ENCODE measurements at regions not wholly inside any gene's neighbourhood (a gene's known extent, or its start where the extent isn't known, plus 50 kb on each side); places are given as distances from the start of the nearest gene placed in this dataset.

- no peak overlapping the region for H2BK5ac ChIP-seq (ENCODE audit: low read depth, low read length)
- H3K4me1 ChIP-seq (replicated peaks in 1 of 4; ENCODE audit: control insufficient read depth in 3 of 4, insufficient read depth in 4 of 4, low read length in 3 of 4): no peaks in the 10 kb centered on the region
- no peaks in the 10 kb centered on the region for H3K36me3 ChIP-seq (ENCODE audit: control insufficient read depth in 2 of 4, insufficient read depth in 4 of 4, low read length in 3 of 4)
- H4K91ac ChIP-seq (replicated peaks; ENCODE audit: insufficient read length, low read length): no peak overlapping the region
- H3K4me3 ChIP-seq (ENCODE audit: extremely low read depth in 1 of 4, insufficient read depth in 2 of 4, low read depth in 3 of 4, low read length in 4 of 4): no peak overlapping the region
- no peak overlapping the region for H3K18ac ChIP-seq (ENCODE audit: extremely low read depth, low read length)
- no peaks in the 10 kb centered on the region for H3K79me2 ChIP-seq (ENCODE audit: control insufficient read depth in 1 of 2, insufficient read depth in 2 of 2, low read length in 2 of 2)
- no peaks in the 10 kb centered on the region for H3K23me2 ChIP-seq (ENCODE audit: low read depth, low read length)
- no peak overlapping the region for H4K5ac ChIP-seq (ENCODE audit: insufficient read length, low read depth, low read length)
- H2BK120ac ChIP-seq (replicated peaks; ENCODE audit: low read depth, low read length): no peak overlapping the region
- no peak overlapping the region for H3K9ac ChIP-seq (replicated peaks in 1 of 4; ENCODE audit: extremely low read depth in 1 of 4, low read depth in 3 of 4, low read length in 3 of 4)
- no peak overlapping the region for H2BK15ac ChIP-seq (ENCODE audit: low read length)
- no peak overlapping the region for H2BK12ac ChIP-seq (ENCODE audit: low read depth, low read length)
- no peak overlapping the region for H4K8ac ChIP-seq (ENCODE audit: extremely low read depth, insufficient read depth, low read length)
- H3K56ac ChIP-seq (replicated peaks; ENCODE audit: insufficient read length, low read depth, low read length): no peak overlapping the region
- no peak overlapping the region for H2AFZ ChIP-seq (ENCODE audit: low read length)
- TF ChIP-seq YY1 (IDR thresholded peaks at IDR 0.05; ENCODE audit: low read depth, low read length) (no peak), TEAD4 (IDR thresholded peaks at IDR 0.05; ENCODE audit: low read depth, low read length) (no peak), MAX (IDR thresholded peaks at IDR 0.05) (no peak), GTF2F1 (IDR thresholded peaks at IDR 0.05; ENCODE audit: borderline replicate concordance, low read depth, low read length) (no peak), RBBP5 (IDR thresholded peaks at IDR 0.05; ENCODE audit: borderline replicate concordance, low read depth, low read length) (no peak), EP300 (IDR thresholded peaks at IDR 0.05; ENCODE audit: borderline replicate concordance in 1 of 2, low read depth in 2 of 2, low read length in 2 of 2) (no peak), KDM1A (IDR thresholded peaks at IDR 0.05; ENCODE audit: borderline replicate concordance, low read length) (no peak), RAD21 (IDR thresholded peaks at IDR 0.05 in 1 of 2, conservative IDR thresholded peaks at IDR 0.05 in 1 of 2; ENCODE audit: low read depth in 2 of 2, low read length in 2 of 2) (no peak), BACH1 (IDR thresholded peaks at IDR 0.05; ENCODE audit: low read length) (no peak), SIN3A (conservative IDR thresholded peaks at IDR 0.05 in 1 of 2, IDR thresholded peaks at IDR 0.05 in 1 of 2; ENCODE audit: low read depth in 1 of 2, low read length in 2 of 2) (no peak)
- TF ChIP-seq, protein P1, sequence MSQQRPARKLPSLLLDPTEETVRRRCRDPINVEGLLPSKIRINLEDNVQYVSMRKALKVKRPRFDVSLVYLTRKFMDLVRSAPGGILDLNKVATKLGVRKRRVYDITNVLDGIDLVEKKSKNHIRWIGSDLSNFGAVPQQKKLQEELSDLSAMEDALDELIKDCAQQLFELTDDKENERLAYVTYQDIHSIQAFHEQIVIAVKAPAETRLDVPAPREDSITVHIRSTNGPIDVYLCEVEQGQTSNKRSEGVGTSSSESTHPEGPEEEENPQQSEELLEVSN (IDR thresholded peaks at IDR 0.05): no peak
- H3K14ac ChIP-seq (ENCODE audit: insufficient read length): no peak overlapping the region
- DNase-seq (ENCODE audit: low read depth in 1 of 2, low spot score in 2 of 2) (no peak), FAIRE-seq (no peak)
- ChIA-PET POLR2A (ENCODE audit: partially characterized antibody) (no interaction called here), CTCF (ENCODE audit: partially characterized antibody) (interaction anchor here (0.6 to 2.5 kb wide), 7 partner anchors 16 to 300 kb away, joined by 3 to 7 read pairs (median 3); no protein-coding TSS in a partner anchor)
- H3K4me2 ChIP-seq (ENCODE audit: insufficient read depth in 1 of 2, low read depth in 2 of 2, low read length in 2 of 2): no peak overlapping the region
- no peak overlapping the region for H3K27ac ChIP-seq (ENCODE audit: low read depth, low read length)
- no peaks in the 10 kb centered on the region for H3K9me3 ChIP-seq (ENCODE audit: insufficient read depth in 2 of 2, low read depth in 1 of 2, low read length in 1 of 2)
- H3K4ac ChIP-seq (replicated peaks; ENCODE audit: insufficient read length, low read depth, low read length): no peak overlapping the region
- 86% methylated on average over 19 of the region's 19 CpGs; no CpG with 5 or more reads in 1 of the 2 experiments for WGBS, 2 experiments (ENCODE audit: extremely low coverage in 1 of 2, insufficient coverage in 1 of 2, insufficient read length in 1 of 2, insufficient replicate concordance in 2 of 2, low coverage in 1 of 2, low lambda C conversion rate in 2 of 2, missing lambda C conversion rate in 1 of 2)
- no peaks in the 10 kb centered on the region for H4K20me1 ChIP-seq (replicated peaks in 1 of 2; ENCODE audit: control insufficient read depth in 1 of 2, insufficient read depth in 2 of 2, low read length in 2 of 2)
- no peaks in the 10 kb centered on the region for H3K79me1 ChIP-seq (ENCODE audit: low read depth, low read length)
- H3K23ac ChIP-seq (ENCODE audit: insufficient read length): no peak overlapping the region
- no peak overlapping the region for H2AK5ac ChIP-seq (ENCODE audit: low read depth, low read length)
- no peak overlapping the region for H2BK20ac ChIP-seq (ENCODE audit: low read length)
- H3K27me3 ChIP-seq (replicated peaks in 1 of 4; ENCODE audit: control insufficient read depth in 3 of 4, extremely low read depth in 1 of 4, insufficient read depth in 3 of 4, low read length in 3 of 4): no peaks in the 10 kb centered on the region
Observed at GRCh38 chr15:99454941-99455788, 110.6 kb upstream of the MEF2A start.

Measured in H1 (cell line).